ENCODE measurements at regions not wholly inside any gene's neighbourhood (a gene's known extent, or its start where the extent isn't known, plus 50 kb on each side); places are given as distances from the start of the nearest gene placed in this dataset.

DNA sequence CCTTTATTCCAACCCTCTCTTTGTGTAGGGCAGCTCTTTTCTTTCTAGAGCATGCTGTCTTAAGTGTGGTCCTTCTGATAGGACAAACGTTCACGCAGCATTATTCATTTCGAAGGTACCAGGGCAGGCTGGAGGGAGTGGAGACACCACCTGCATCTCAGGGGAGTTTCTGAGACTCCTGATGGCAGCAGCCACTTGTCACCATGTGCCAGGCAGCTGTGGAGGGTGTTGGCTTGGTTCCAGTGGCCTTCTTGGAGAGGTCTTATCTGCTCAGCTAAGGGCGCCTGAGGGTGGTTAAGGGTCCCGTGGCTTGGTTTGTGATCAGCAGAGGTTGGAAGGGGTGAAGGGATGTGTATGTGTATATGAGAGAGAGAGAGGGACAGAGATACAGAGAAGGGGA is 257.1 kb upstream of the EEF2KMT start:
- WGBS (ENCODE audit: insufficient coverage), result 77% methylated on average over 3 of the region's 5 CpGs
- H3K27ac ChIP-seq (ENCODE audit: low read length), result no peak overlapping the region
- H3K36me3 ChIP-seq (ENCODE audit: control insufficient read depth, insufficient read depth, low read length), result no peaks in the 10 kb centered on the region
- no peak overlapping the region for H3K4me3 ChIP-seq (ENCODE audit: low read length)
- no peak for DNase-seq
- H3K4me1 ChIP-seq (ENCODE audit: control insufficient read depth, insufficient read depth, low read length), result no peaks in the 10 kb centered on the region
- H3K9me3 ChIP-seq (replicated peaks; ENCODE audit: control insufficient read depth, low read depth, low read length), result no peaks in the 10 kb centered on the region
- no peaks in the 10 kb centered on the region for H3K27me3 ChIP-seq (ENCODE audit: control insufficient read depth, insufficient read depth, low read length)

- 52% methylated on average over 9 of the region's 11 CpGs for WGBS (ENCODE audit: insufficient coverage)
- no peak for DNase-seq
- H3K9me3 ChIP-seq (replicated peaks; ENCODE audit: control insufficient read depth, low read depth, low read length), result no peaks in the 10 kb centered on the region
These were observed 252.3 kb upstream of the EEF2KMT start for GRCh38 chr16:5349670-5350517.

GRCh38 chr16:5349101-5349500 is 251.5 kb upstream of the EEF2KMT start:
- no peak for DNase-seq
- no CpG with 5 or more reads among the region's 8 CpGs for WGBS (ENCODE audit: insufficient coverage)
- Histone ChIP-seq H3K4me1 (ENCODE audit: control insufficient read depth, insufficient read depth, low read length) (no peaks in the 10 kb centered on the region), H3K36me3 (ENCODE audit: control insufficient read depth, insufficient read depth, low read length) (no peaks in the 10 kb centered on the region), H3K27ac (ENCODE audit: low read length) (no peak overlapping the region), H3K9me3 (replicated peaks; ENCODE audit: control insufficient read depth, low read depth, low read length) (no peaks in the 10 kb centered on the region), H3K27me3 (ENCODE audit: control insufficient read depth, insufficient read depth, low read length) (no peaks in the 10 kb centered on the region), H3K4me3 (ENCODE audit: low read length) (no peak overlapping the region)

More at GRCh38 chr16:5349670-5350517, 252.3 kb upstream of the EEF2KMT start:
- no peaks in the 10 kb centered on the region for H3K27me3 ChIP-seq (ENCODE audit: control insufficient read depth, insufficient read depth, low read length)
- H3K27ac ChIP-seq (ENCODE audit: low read length), result no peak overlapping the region
- H3K4me1 ChIP-seq (ENCODE audit: control insufficient read depth, insufficient read depth, low read length), result no peaks in the 10 kb centered on the region
- H3K4me3 ChIP-seq (ENCODE audit: low read length), result no peak overlapping the region
- no peaks in the 10 kb centered on the region for H3K36me3 ChIP-seq (ENCODE audit: control insufficient read depth, insufficient read depth, low read length)

DNA sequence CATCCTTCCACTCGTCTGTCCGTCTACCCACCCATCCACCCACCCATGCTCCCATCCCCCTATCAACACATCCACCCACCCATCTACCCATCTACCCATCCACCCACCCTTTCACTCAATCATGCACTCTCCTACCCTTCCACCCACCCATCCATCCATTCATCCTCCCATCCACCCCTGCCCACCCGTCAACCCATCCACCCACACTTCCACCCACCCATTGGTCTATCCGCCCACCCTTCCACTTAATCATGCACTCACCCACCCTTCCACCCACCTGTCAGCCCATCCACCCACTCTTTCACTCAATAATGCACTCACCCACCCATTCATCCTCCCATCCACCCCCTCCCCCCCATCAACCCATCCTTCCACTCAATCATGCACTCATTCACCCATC is 250.0 kb upstream of the EEF2KMT start:
- Histone ChIP-seq H3K4me3 (ENCODE audit: low read length) (no peak overlapping the region), H3K36me3 (ENCODE audit: control insufficient read depth, insufficient read depth, low read length) (no peaks in the 10 kb centered on the region), H3K9me3 (replicated peaks; ENCODE audit: control insufficient read depth, low read depth, low read length) (no peaks in the 10 kb centered on the region), H3K27ac (ENCODE audit: low read length) (no peak overlapping the region), H3K27me3 (ENCODE audit: control insufficient read depth, insufficient read depth, low read length) (no peaks in the 10 kb centered on the region), H3K4me1 (ENCODE audit: control insufficient read depth, insufficient read depth, low read length) (no peaks in the 10 kb centered on the region)
- 85% methylated on average over 4 of the region's 4 CpGs for WGBS (ENCODE audit: insufficient coverage)
- no peak for DNase-seq

GRCh38 chr16:5336941-5337340 is 239.3 kb upstream of the EEF2KMT start:
- WGBS (ENCODE audit: insufficient coverage), result 14% methylated on average over 4 of the region's 6 CpGs
- no peak overlapping the region for H3K27ac ChIP-seq (ENCODE audit: low read length)
- H3K4me1 ChIP-seq (ENCODE audit: control insufficient read depth, insufficient read depth, low read length), result no peaks in the 10 kb centered on the region
- H3K4me3 ChIP-seq (ENCODE audit: low read length), result no peak overlapping the region
- no peaks in the 10 kb centered on the region for H3K9me3 ChIP-seq (replicated peaks; ENCODE audit: control insufficient read depth, low read depth, low read length)
- H3K36me3 ChIP-seq (ENCODE audit: control insufficient read depth, insufficient read depth, low read length), result no peaks in the 10 kb centered on the region
- no peak for DNase-seq
- H3K27me3 ChIP-seq (ENCODE audit: control insufficient read depth, insufficient read depth, low read length), result peaks cover 3% of the 10 kb centered on the region

GRCh38 chr16:5333991-5334390 is 236.4 kb upstream of the EEF2KMT start:
- no peak overlapping the region for H3K27ac ChIP-seq (ENCODE audit: low read length)
- H3K9me3 ChIP-seq (replicated peaks; ENCODE audit: control insufficient read depth, low read depth, low read length), result no peaks in the 10 kb centered on the region
- H3K4me3 ChIP-seq (ENCODE audit: low read length), result no peak overlapping the region
- WGBS (ENCODE audit: insufficient coverage), result 43% methylated on average over 4 of the region's 4 CpGs
- H3K27me3 ChIP-seq (ENCODE audit: control insufficient read depth, insufficient read depth, low read length), result peaks cover 3% of the 10 kb centered on the region
- H3K36me3 ChIP-seq (ENCODE audit: control insufficient read depth, insufficient read depth, low read length), result no peaks in the 10 kb centered on the region
- no peak for DNase-seq
- H3K4me1 ChIP-seq (ENCODE audit: control insufficient read depth, insufficient read depth, low read length), result no peaks in the 10 kb centered on the region

- no CpG with 5 or more reads among the region's 5 CpGs for WGBS (ENCODE audit: insufficient coverage)
- DNase-seq, result no peak
These were observed 235.5 kb upstream of the EEF2KMT start for GRCh38 chr16:5333126-5333525.

GRCh38 chr16:5330058-5330457 is 232.5 kb upstream of the EEF2KMT start:
- Histone ChIP-seq H3K27me3 (ENCODE audit: control insufficient read depth, insufficient read depth, low read length) (no peaks in the 10 kb centered on the region), H3K27ac (ENCODE audit: low read length) (no peak overlapping the region), H3K4me3 (ENCODE audit: low read length) (no peak overlapping the region), H3K4me1 (ENCODE audit: control insufficient read depth, insufficient read depth, low read length) (no peaks in the 10 kb centered on the region), H3K36me3 (ENCODE audit: control insufficient read depth, insufficient read depth, low read length) (no peaks in the 10 kb centered on the region), H3K9me3 (replicated peaks; ENCODE audit: control insufficient read depth, low read depth, low read length) (no peaks in the 10 kb centered on the region)
- no peak for DNase-seq
- 100% methylated on average over 1 of the region's 3 CpGs for WGBS (ENCODE audit: insufficient coverage)

More at GRCh38 chr16:5333126-5333525, 235.5 kb upstream of the EEF2KMT start:
- Histone ChIP-seq H3K9me3 (replicated peaks; ENCODE audit: control insufficient read depth, low read depth, low read length) (no peaks in the 10 kb centered on the region), H3K36me3 (ENCODE audit: control insufficient read depth, insufficient read depth, low read length) (no peaks in the 10 kb centered on the region), H3K27ac (ENCODE audit: low read length) (no peak overlapping the region), H3K4me3 (ENCODE audit: low read length) (no peak overlapping the region), H3K27me3 (ENCODE audit: control insufficient read depth, insufficient read depth, low read length) (peaks cover 3% of the 10 kb centered on the region), H3K4me1 (ENCODE audit: control insufficient read depth, insufficient read depth, low read length) (no peaks in the 10 kb centered on the region)

GRCh38 chr16:5328546-5328945 is 231.0 kb upstream of the EEF2KMT start:
- H3K27ac ChIP-seq (ENCODE audit: low read length), result no peak overlapping the region
- H3K27me3 ChIP-seq (ENCODE audit: control insufficient read depth, insufficient read depth, low read length), result no peaks in the 10 kb centered on the region
- no peaks in the 10 kb centered on the region for H3K36me3 ChIP-seq (ENCODE audit: control insufficient read depth, insufficient read depth, low read length)
- 62% methylated on average over 5 of the region's 5 CpGs for WGBS (ENCODE audit: insufficient coverage)
- H3K4me1 ChIP-seq (ENCODE audit: control insufficient read depth, insufficient read depth, low read length), result peaks cover 1% of the 10 kb centered on the region
- H3K9me3 ChIP-seq (replicated peaks; ENCODE audit: control insufficient read depth, low read depth, low read length), result no peaks in the 10 kb centered on the region
- no peak overlapping the region for H3K4me3 ChIP-seq (ENCODE audit: low read length)
- DNase-seq, result no peak

DNA sequence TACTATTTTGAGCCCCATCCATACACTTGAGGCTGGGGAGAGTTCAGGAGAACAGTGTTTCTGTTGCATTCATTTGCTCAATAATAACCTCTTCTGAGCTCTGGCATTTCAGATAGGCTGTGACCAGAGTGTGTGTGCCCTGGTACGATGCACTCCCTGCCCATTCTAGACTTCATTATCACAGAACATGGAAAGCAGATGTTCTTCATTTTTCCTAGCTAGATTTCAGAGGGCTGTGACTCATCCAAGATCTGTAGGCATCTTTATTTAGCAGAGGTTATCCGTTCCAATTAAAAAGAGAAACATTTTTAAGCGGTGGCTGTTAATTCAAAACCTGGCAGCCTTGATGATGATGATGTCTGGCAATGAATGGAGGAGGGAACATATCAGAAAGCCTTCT is 228.8 kb upstream of the EEF2KMT start:
- Histone ChIP-seq H3K27ac (ENCODE audit: low read length) (no peak overlapping the region), H3K27me3 (ENCODE audit: control insufficient read depth, insufficient read depth, low read length) (no peaks in the 10 kb centered on the region), H3K4me3 (ENCODE audit: low read length) (no peak overlapping the region), H3K4me1 (ENCODE audit: control insufficient read depth, insufficient read depth, low read length) (peaks cover 8% of the 10 kb centered on the region), H3K9me3 (replicated peaks; ENCODE audit: control insufficient read depth, low read depth, low read length) (no peaks in the 10 kb centered on the region), H3K36me3 (ENCODE audit: control insufficient read depth, insufficient read depth, low read length) (no peaks in the 10 kb centered on the region)
- no peak for DNase-seq
- WGBS (ENCODE audit: insufficient coverage), result 70% methylated on average over 2 of the region's 3 CpGs
